SU-DHL-6 (cell line): ENCODE measurements at regions not wholly inside any gene's neighbourhood (a gene's known extent, or its start where the extent isn't known, plus 50 kb on each side); places are given as distances from the start of the nearest gene placed in this dataset.

Source experiments
- H2AFZ ChIP-seq: fragments of 200-600 bp; sonication (generic); 2 replicates; pipeline ENCODE4 v1.6.1; 2014; ENCODE audit warnings: low read depth, mild to moderate bottlenecking, moderate library complexity, mixed read lengths, antibody characterized with exemption, low read length; ENCODE audit not compliant: severe bottlenecking
- H3F3A ChIP-seq: fragments of 200-600 bp; shearing (Covaris generic); 2 replicates; pipeline ENCODE4 v1.6.0; 2016; ENCODE audit warnings: antibody characterized with exemption, mild to moderate bottlenecking; ENCODE audit not compliant: insufficient read depth
- H3K27ac ChIP-seq: fragments of 200-600 bp; sonication (generic); 2 replicates; pipeline ENCODE4 v1.5.1; 2016; ENCODE audit warnings: low read depth, mild to moderate bottlenecking, low read length, moderate library complexity, mixed read lengths
- H3K27me3 ChIP-seq: fragments of 200-600 bp; sonication (generic), shearing (Covaris generic); 2 replicates; pipeline ENCODE4 v1.6.0; 2014; ENCODE audit warnings: mild to moderate bottlenecking, low read length
- H3K36me3 ChIP-seq: fragments of 200-600 bp; sonication (generic); 2 replicates; pipeline ENCODE4 v1.6.1; 2014; ENCODE audit warnings: mild to moderate bottlenecking, low read length, mixed read lengths
- H3K4me2 ChIP-seq: fragments of 300-600, 200-600 bp; shearing (Covaris generic), sonication (generic); 2 replicates; pipeline ENCODE4 v1.6.0; 2014; ENCODE audit warnings: low read length, low read depth, mild to moderate bottlenecking; ENCODE audit not compliant: poor library complexity, severe bottlenecking
- H3K4me3 ChIP-seq: fragments of 200-600 bp; sonication (generic); 2 replicates; pipeline ENCODE4 v1.5.1; 2014; ENCODE audit warnings: antibody characterized with exemption, low read length, mild to moderate bottlenecking, mixed read lengths; ENCODE audit not compliant: insufficient read depth, poor library complexity, severe bottlenecking
- H3K79me2 ChIP-seq: fragments of 200-600 bp; sonication (generic); 2 replicates; pipeline ENCODE4 v1.6.1; 2014; ENCODE audit warnings: mild to moderate bottlenecking, low read length, moderate library complexity; ENCODE audit not compliant: insufficient read depth
- H3K9ac ChIP-seq: fragments of 200-600 bp; sonication (generic); 2 replicates; pipeline ENCODE4 v1.7.0; 2014; ENCODE audit warnings: mild to moderate bottlenecking, low read length
- H3K9me2 ChIP-seq: fragments of 200-600 bp; sonication (generic); replicated peaks from 2 replicates; pipeline ENCODE4 v1.6.1; 2014; ENCODE audit warnings: low read length; ENCODE audit not compliant: insufficient read depth
- H3K9me3 ChIP-seq: fragments of 200-600 bp; sonication (generic); 2 replicates; pipeline ENCODE4 v1.6.1; 2014; ENCODE audit warnings: low read length, mixed read lengths; ENCODE audit not compliant: insufficient read depth
- H4K20me1 ChIP-seq: fragments of 200-600 bp; sonication (generic); 2 replicates; pipeline ENCODE4 v1.6.1; 2014; ENCODE audit warnings: low read depth, mild to moderate bottlenecking, antibody characterized with exemption, low read length, moderate library complexity, mixed read lengths
- CTCF ChIP-seq: fragments of 200-600 bp; sonication (generic); IDR thresholded peaks from one replicate; pipeline ENCODE4 v1.5.1; 2017; ENCODE audit warnings: antibody characterized with exemption, mild to moderate bottlenecking, low read length, moderate library complexity; ENCODE audit not compliant: insufficient read depth, poor library complexity, severe bottlenecking
- EZH2phosphoT487 ChIP-seq: fragments of 200-600 bp; sonication (generic), shearing (Covaris generic); conservative IDR thresholded peaks from 2 replicates; pipeline ENCODE4 v1.6.1; 2018; ENCODE audit warnings: mild to moderate bottlenecking, antibody characterized with exemption, low read length, moderate library complexity, mixed read lengths

DNA sequence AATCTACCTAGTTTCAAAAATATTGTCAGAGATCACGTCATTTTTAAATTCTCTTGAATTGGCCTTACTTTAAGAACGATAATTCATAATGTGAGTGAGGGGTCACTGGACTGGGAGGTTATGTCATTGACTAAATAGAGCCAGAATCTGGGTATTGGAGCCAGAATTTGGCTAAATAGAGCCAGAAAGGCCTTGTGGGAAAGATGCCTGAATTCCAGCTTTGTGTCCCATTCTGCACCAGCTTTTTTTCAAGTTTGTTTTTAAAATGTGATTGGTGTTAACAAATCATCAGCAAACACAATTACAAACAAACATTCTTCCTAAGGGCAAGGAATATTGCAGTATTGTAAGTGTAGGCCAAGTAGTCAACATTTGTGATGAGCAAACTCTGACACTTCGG lies 233.2 kb upstream of the PRKCQ start:
- TF ChIP-seq EZH2phosphoT487 (no peak), CTCF (no peak)
- Histone ChIP-seq H3K4me2 (no peak overlapping the region), H3K9ac (no peak overlapping the region), H3K79me2 (no peaks in the 10 kb centered on the region), H3K36me3 (no peaks in the 10 kb centered on the region), H3K4me3 (no peak overlapping the region), H3K9me3 (no peaks in the 10 kb centered on the region), H3F3A (no peaks in the 10 kb centered on the region), H3K27ac (no peak overlapping the region), H3K9me2 (no peaks in the 10 kb centered on the region), H3K27me3 (no peaks in the 10 kb centered on the region), H2AFZ (no peak overlapping the region), H4K20me1 (no peaks in the 10 kb centered on the region)

- Histone ChIP-seq H3K4me2 (no peak overlapping the region), H3K36me3 (no peaks in the 10 kb centered on the region), H3K9ac (no peak overlapping the region), H3K4me3 (no peak overlapping the region), H3K9me3 (no peaks in the 10 kb centered on the region), H3F3A (no peaks in the 10 kb centered on the region), H3K27me3 (no peaks in the 10 kb centered on the region), H4K20me1 (no peaks in the 10 kb centered on the region), H3K9me2 (no peaks in the 10 kb centered on the region), H2AFZ (no peak overlapping the region), H3K27ac (no peak overlapping the region), H3K79me2 (no peaks in the 10 kb centered on the region)
- TF ChIP-seq EZH2phosphoT487, result no peak
- TF ChIP-seq CTCF, result no peak
Measured at GRCh38 chr10:6811153-6811552, 231.1 kb upstream of the PRKCQ start.

DNA sequence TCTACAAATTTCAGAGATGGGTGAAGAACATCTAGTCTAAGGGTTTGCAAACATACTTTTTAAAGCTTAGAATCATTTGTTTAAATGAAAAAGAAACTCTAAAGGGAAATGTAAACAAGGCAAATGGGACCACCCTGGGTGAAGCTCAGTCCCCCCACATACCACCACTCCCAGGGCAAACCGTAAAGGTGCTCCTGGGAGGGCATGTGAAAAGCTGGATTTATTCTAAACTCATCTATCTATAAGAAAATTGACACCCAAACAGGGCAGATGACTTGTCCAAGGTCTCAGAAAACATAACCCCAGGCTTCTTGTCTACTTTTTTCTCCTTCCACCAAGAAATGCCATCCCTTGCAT lies 223.3 kb upstream of the PRKCQ start:
- no peak overlapping the region for H3K4me2 ChIP-seq
- H3K9me3 ChIP-seq, result no peaks in the 10 kb centered on the region
- H3K36me3 ChIP-seq, result no peaks in the 10 kb centered on the region
- no peak overlapping the region for H3K27ac ChIP-seq
- no peaks in the 10 kb centered on the region for H4K20me1 ChIP-seq
- H3K9ac ChIP-seq, result no peak overlapping the region
- no peak for TF ChIP-seq EZH2phosphoT487
- no peak for TF ChIP-seq CTCF
- H3K4me3 ChIP-seq, result no peak overlapping the region
- H3K79me2 ChIP-seq, result no peaks in the 10 kb centered on the region
- no peaks in the 10 kb centered on the region for H3K27me3 ChIP-seq
- H3F3A ChIP-seq, result no peaks in the 10 kb centered on the region
- no peaks in the 10 kb centered on the region for H3K9me2 ChIP-seq
- no peak overlapping the region for H2AFZ ChIP-seq
